A172 (cell line): ENCODE measurements at regions not wholly inside any gene's neighbourhood (a gene's known extent, or its start where the extent isn't known, plus 50 kb on each side); places are given as distances from the start of the nearest gene placed in this dataset.
"Not testable (repeated sequence)": the region's sequence is repeated elsewhere in the genome, so short reads cannot be mapped to it uniquely, and the experiment has no call there.

Experiments
- DNase-seq: peaks from one replicate; pipeline ENCODE4 v3.0.0-alpha.2; 2015; ENCODE audit warnings: low spot score

DNA sequence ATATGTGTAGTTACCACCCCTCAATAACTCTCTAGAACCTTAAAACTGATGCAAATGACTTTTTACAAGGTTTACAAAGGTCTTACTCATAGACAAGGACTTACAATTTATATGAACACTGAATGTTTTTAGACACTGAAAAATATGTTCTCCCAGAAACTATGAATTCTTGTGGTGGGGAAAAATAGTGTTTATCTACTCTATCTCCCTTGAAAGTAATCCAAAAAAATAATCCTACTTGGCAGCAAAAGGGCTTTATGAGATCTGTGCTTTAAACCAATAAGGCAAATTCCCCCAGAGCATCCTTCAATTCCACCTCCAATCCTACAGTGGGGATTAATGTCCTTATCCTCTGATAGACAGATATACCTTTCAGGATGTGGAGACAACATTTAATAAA is 1984.1 kb upstream of the RAG2 start:
- peak; percentile 1 for DNase-seq

DNA sequence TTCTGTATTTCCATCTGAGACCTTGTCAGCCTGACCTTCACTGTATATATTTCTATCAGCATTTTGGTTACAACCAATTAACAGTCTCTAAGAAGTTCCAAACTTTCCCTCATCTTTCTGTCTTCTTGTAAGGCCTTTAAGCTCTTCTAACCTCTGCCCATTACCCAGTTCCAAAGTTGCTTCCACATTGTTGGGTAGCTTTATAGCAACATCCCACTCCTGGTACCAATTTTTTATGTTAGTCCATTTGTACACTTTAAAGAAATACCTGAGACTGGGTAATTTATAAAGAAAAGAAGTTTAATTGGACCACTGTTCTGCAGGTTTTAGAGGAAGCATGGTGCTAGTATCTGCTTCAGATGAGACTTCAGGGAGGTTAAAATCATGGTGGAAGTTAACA is 1979.7 kb upstream of the RAG2 start:
- DNase-seq, result no peak

DNA sequence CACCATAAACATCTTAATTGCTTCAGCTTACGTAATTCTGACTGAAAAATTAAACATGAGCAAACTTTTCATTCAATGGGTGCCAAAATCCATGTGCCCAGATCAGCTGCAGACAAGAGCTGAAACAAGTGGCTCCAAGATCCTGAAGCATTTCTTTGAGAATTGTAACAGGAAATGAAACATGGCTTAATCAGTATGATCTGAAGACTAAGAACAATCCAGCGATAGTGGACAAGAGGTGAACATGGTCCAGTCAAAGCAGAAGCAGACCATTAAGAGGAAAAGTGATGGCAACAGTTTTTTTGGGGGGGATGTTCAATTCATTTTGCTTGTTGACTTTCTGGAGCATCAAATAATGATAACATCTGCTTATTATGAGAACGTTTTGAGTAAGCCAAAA is 1964.5 kb upstream of the RAG2 start:
- DNase-seq, result no peak

DNA sequence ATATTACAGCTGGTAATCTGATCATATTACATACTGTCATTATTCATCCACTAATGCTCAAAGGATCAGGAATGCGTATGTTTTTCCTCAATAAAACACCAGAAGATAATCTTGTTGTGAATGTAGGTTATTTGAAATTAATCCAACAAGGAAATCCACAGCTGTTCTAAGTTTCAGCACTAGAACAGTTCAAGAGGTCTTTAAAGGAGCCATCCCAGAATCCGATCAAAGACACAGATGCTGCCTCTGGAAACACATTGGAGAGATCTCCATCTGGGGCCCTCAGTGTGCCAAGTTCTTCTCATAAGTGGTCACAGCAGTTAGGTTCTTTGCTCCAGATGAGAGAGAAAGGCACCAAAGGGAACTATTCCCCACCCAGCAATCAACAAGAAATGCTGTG is 1955.1 kb upstream of the RAG2 start:
- DNase-seq, result no peak

DNA sequence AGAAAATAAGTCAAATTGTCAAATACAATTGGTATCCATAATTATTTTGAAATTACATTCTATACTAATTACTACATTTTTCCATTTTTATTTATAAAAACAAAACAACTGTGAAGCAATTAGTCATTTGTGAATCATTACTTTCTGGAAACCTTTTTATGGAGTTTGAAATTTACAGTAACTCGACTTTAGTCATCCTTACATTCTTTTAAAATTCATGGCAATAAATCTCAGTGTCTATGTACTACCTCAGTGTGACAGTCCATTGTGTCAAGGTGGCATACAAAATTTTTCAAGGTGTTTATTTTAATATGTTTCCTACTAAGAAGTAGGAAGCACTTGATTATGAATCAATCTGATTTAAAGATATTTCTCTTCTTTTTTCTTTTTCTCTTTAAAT is 1949.4 kb upstream of the RAG2 start:
- peak; percentile 20 for DNase-seq

DNA sequence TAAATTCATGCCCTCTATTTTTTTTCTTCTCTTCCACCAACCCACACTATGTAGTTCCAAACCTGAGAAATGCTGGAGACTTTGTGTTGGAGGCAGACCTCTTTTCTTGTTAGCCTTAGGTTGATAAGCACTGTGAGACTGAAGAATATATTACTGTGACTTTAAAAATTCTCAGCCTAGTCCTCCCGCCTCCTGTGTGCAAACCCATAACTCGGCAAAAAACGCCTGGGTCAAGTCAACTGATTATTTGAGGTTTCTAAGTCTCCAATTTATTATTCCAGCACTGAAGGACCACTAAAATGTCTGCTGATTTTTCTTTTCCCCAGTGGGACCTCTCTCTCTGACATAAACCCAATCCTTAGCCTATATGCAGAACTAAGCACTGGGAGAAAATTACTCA is 1946.0 kb upstream of the RAG2 start:
- DNase-seq, result no peak

- DNase-seq, result no peak
Observed at GRCh38 chr11:38543311-38543710, 1945.3 kb upstream of the RAG2 start.

DNA sequence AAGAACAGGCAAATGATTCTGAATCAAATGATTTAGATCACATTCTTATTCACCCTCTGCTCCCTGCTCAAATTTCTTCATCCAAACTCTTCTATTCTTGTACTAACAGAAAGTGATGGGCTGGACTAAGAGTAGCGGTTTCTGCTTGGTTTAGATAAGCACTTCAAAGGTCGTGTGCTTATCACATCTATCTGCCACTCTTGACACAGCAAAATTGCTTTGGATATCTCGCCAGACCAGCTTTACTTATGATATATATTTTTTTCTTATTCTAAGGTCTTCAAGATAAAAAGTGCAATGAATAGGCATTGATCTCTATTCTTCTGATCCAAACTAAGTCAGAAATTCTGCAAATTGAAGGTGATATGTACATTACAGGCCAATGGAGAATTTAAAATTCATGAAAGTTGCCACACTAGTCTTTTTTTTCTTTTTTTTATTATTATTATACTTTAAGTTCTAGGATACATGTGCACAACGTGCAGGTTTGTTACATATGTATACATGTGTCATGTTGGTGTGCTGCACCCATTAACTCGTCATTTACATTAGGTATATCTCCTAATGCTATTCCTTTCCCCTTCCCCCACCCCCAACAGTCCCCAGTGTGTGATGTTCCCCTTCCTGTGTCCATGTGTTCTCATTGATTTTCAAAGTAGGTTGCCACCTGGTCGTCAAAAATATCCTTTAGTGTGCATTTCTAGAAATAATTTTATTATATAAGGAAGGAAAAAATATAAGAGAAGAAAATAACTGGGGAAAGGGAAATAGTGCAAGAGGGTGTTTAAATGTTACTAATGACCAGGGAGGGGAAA is 1941.0 kb upstream of the RAG2 start:
- no peak for DNase-seq

GRCh38 chr11:38530226-38530625 is 1932.2 kb upstream of the RAG2 start:
- DNase-seq, result peak; percentile 5

GRCh38 chr11:38524945-38525344 is 1926.9 kb upstream of the RAG2 start:
- no peak for DNase-seq

GRCh38 chr11:38517991-38518390 is 1920.0 kb upstream of the RAG2 start:
- no peak for DNase-seq

DNA sequence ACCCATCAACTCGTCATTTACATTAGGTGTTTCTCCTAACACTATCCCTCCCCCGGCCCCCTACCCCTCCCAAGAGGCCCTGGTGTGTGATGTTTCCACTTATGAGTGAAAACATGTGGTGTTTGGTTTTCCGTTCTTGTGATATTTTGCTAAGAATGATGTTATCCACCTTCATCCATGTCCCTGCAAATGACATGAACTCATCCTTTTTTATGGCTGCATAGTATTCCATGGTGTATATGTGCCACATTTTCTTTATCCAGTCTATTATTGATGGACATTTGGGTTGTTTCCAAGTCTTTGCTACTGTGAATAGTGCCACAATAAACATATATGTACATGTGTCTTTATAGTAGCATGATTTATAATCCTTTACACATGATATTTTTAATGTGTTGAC is 1914.8 kb upstream of the RAG2 start:
- DNase-seq, result not testable (repeated sequence)

DNA sequence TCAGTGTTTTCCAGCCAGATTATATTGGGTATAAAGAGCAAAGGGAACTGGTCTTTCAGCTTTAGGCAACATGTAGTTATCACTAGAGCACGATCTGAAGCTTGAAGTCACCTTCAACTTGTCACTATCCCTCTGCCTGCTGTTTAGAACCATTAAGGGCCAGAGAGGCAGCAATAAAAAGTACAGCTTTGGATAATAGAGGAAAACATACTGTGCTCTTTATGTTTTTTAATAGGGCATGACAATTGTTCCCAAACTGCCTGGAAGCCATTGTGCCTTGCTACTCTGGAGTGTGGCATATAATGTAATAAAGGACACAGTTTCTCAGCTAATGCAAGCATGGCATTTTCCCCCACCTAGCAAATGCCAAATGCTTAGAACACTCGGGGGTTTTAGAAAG is 1912.0 kb upstream of the RAG2 start:
- DNase-seq, result no peak

DNA sequence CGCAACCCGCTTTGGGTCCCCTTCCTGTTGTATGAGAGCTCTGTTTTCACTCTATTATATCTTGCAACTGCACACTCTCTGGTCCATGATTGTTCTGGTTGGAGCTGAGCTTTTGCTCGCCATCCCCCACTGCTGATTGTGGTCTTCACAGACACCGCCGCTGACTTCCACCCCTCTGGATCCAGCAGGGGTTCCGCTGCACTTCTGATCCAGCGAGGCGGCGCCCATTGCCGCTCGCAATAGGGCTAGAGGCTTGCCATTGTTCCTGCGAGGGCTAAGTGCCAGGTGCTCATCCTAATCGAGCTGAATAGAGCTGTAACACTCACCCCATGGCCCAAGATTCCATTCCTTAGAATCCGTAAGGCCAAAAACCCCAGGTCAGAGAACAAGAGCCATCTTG is 1905.8 kb upstream of the RAG2 start:
- no peak for DNase-seq

DNA sequence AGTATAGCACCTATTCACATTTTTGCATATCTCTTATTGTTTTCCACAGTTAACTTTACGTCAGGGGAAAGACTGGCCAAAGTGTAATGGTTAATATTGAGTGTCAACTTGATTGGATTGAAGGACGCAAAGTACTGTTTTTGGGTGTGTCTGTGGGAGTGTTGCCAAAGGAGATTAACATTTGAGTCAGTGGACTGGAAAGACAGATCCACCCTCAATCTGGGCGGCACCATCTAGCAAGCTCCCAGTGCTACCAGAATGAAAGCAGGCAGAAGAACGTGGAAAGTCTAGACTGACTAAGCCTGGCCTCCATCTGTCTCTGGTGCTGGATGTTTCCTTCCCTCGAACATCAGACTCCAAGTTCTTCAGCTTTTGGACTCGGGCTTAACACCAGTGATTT is 1900.7 kb upstream of the RAG2 start:
- no peak for DNase-seq

GRCh38 chr11:38491986-38492385 is 1894.0 kb upstream of the RAG2 start:
- no peak for DNase-seq

GRCh38 chr11:38481391-38481790 is 1883.4 kb upstream of the RAG2 start:
- no peak for DNase-seq

DNA sequence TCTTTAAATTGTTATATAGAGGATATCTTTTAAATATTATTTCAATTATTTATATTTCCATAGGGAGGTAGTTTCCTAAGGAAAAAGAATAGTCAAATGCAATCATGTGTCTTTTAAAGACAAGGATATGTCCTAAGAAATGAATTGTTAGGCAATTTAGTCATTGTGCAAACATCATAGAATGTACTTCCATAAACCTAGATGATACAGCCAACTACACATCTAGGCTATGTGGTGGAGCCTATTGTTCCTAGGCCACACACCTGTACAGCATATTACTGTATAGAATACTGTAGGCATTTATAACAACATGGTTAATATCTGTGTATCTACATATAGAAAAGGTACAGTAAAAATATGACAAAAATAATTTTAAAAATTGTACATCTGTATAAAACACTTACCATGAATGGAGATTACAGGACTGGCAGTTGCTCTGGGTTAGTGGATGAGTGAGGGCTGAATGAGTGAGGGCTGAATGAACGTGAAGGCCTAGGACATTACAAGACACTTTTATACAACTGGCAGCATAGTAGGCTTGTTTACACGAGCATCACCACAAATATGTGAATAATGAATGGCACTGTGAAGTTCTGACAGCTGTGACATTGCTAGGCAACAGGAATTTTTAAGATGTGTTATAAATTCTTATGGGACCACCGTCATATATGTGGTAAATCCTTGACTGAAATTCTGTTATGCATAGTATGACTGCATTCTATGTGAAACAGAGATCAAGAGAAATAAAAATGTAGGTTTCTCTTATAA is 1879.0 kb upstream of the RAG2 start:
- DNase-seq, result no peak

- DNase-seq, result no peak
Observed at GRCh38 chr11:38461751-38462150, 1863.7 kb upstream of the RAG2 start.

DNA sequence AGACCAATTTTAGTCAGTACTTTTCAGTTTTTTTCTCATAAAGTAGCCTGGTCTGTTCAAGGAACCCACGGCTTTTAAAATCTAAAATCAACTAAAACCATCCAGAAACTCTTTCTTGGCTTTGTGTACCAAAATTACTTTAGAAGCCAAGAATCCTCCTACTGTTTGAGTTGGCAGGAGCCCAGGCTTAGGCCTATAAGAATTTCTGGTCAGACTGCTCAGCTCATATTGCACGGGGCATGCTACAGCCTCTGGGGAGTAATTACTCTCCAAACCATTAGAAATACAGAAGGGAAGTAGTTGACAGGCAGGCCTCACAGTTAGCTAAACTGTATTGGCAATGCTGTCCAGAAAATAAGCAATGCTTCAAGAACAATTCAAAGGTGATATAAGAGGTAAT is 1862.9 kb upstream of the RAG2 start:
- peak; percentile 23 for DNase-seq

DNA sequence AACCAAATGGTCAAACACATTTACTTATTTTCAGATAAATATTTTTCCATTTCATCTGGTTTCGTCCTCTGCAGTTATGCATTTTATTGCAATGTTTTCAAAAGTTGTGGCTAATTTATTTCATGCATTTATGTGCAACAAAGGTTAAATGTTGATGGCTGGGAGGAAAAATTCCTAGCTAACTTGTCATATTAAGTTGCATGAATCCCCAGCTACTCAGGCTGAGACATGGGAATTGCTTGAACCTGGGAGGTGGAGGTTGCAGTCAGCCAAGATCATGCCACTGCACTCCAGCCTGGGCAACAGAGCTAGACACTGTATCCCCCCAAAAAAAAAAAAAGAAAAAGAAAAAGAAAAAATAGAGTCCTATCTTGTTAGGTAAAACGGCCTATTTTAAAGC is 1862.4 kb upstream of the RAG2 start:
- DNase-seq, result no peak

- no peak for DNase-seq
Observed at GRCh38 chr11:38456371-38456770, 1858.3 kb upstream of the RAG2 start.

- no peak for DNase-seq
Observed at GRCh38 chr11:38448284-38448683, 1850.2 kb upstream of the RAG2 start.
